GM18951 (cell line): ENCODE measurements at regions not wholly inside any gene's neighbourhood (a gene's known extent, or its start where the extent isn't known, plus 50 kb on each side); places are given as distances from the start of the nearest gene placed in this dataset.

Experiments
- POLR2A ChIP-seq: IDR thresholded peaks from 4 replicates; pipeline ENCODE4 v1.6.1; 2011; ENCODE audit warnings: mild to moderate bottlenecking; ENCODE audit not compliant: insufficient read length, insufficient read depth; ENCODE audit errors: extremely low read depth
- in situ Hi-C: fragments of 300-500 bp; cut with MboI; formaldehyde crosslinking; loops from one replicate; pipeline ENCODE4 v1.12.0; 2022; ENCODE audit warnings: low sequenced_read_pairs, mixed read lengths, inconsistent platforms; ENCODE audit not compliant: unreplicated experiment

GRCh38 chr1:234882898-234883297 lies 245.7 kb downstream of the TOMM20 start:
- in situ Hi-C loops, result no loop called here
- TF ChIP-seq POLR2A, result no peak

DNA sequence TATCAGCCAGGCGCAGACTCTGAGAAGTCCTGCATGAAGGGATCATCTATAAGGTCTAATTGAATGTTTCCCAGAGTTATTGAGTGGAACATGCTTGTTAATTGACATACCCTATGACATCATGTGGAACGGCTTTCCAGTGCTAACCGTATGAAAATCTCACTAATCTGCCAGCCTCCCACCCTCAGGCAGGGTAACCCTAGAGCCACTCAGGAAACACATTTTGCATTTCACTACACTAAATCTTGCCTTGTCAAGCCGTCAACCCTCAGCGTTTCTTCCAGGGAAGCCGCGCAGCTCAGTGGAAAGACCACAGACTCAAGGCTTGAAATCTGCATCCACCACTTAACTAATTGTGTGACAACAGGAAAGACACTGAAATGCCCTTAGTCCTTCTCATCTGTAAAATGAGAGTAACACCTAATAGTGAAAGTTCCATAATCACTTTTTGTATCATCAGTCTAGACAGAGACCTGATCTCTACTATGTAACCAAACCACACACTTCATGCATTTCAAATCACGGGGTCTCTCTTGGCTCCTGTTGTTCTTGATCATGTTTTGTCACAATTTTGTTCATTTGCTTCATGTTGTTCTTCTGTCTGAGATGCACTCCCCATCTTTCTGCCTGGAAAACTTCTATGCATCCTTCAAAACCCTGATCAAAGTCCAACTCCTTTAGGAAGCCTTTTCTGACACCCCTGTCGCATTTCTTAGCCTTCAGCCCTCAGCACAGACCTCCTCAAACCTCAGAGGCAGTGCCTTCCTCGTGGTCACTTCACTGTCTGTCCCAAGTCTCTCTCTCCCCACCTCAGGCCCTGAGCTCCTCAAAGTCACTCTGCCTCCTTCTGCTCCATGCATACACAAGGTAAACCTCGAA lies 246.5 kb downstream of the TOMM20 start:
- no peak for TF ChIP-seq POLR2A
- in situ Hi-C loops, result no loop called here

DNA sequence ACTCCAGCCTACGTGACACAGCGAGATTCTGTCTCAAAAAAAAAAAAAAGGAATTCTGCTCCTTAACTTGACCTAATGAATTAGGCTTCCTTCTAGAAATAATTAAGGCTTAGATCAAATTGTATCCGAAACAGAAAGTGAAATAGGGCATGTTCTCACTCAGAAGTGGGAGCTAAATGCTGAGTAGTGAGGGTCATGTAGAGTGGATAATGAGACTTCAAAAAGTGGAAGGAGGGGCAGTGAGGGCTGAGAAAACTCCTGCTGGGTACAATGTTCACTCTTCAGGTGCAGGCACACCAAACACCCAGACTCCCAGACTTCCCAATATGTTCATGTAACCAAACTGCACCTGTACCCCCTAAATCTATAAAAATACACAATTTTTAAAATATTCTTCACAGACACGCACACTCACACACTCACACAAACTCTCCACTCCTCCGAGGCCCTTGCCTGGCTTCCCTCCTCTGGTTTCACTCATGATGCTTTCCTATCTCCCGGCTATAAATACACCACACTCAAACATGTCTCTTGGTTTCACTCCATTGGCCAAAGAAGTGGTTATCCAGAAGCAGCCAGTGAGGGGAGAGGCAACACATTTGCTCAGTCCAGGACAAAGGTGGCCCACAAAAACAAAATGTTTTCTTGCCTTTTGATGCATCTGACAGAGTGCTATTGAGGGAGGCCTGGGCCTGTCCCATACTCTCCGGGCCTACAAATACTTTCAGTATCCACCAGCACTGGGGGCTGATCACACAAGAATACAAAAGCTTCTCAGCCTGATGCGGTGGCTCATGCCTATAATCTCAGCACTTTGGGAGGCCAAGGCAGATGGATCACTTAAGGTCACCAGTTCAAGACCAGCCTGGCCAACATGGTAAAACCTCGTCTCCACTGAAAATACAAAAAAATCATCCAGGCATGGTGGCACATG lies 249.2 kb downstream of the TOMM20 start:
- in situ Hi-C loops, result no loop called here
- TF ChIP-seq POLR2A, result no peak

DNA sequence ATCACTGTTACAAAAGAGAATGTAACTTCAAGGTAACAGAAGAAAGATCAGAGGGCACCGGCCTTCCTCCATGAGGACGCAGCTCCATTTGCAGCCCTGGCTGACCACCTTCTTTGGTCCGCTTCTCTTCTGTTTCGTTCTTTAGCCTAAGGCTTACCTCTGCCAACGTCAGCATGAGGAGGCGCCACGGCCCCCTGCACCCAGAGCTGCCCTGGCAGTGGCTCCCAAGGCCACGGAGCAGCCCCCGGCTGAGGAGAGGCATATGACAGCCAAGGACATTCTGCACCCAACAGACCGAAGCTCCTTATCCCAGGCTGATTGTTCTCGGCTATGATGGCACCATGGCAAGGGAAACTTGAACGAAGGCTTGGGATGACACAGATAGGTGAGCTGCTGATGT lies 250.3 kb downstream of the TOMM20 start:
- TF ChIP-seq POLR2A, result no peak
- in situ Hi-C loops, result no loop called here

- TF ChIP-seq POLR2A, result no peak
- in situ Hi-C loops, result no loop called here
Measured at GRCh38 chr1:234877761-234878160, 250.9 kb downstream of the TOMM20 start.

DNA sequence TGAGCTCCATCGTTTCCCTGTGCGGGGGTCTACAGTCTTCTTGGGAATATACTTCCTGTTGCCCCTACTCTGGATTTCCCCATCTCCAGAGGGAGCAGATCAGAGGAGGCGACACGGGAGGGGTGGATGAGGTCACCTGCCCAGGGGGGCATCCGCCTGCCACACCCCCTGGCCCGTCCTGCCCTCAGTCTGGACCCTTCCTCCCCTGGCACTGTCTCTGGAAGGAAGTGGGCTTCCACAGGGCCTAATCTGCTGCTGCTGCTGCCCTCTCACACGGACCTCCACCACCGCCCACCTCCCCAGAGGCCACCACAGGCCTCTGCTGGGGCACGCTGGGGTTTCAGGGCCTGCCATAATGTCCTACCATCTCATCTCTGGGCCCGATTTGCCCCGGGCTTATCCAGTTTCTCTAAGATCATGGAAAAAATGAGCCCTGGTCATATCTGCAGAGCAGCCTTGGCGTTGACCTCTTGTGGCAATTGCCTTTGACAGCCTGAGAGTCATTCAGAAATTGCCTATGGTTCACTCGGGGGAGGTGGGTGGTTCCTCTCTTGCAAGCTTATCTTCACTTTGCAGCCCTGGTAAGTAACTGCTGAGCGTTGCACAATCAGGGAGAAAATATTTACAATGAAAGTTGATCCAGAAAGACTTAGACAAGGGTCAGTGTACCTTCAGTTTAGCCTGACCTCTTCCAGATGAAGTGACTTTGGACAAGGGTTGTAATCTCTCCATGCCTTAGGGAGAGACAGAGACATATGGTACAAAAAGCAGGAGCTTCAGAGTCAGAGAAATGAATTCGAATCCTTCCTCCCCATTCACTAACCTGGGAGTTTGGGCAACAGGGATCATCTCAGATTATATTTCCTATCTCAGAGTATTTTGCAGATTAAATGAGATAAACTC lies 252.4 kb downstream of the TOMM20 start:
- in situ Hi-C loops, result no loop called here
- TF ChIP-seq POLR2A, result no peak

DNA sequence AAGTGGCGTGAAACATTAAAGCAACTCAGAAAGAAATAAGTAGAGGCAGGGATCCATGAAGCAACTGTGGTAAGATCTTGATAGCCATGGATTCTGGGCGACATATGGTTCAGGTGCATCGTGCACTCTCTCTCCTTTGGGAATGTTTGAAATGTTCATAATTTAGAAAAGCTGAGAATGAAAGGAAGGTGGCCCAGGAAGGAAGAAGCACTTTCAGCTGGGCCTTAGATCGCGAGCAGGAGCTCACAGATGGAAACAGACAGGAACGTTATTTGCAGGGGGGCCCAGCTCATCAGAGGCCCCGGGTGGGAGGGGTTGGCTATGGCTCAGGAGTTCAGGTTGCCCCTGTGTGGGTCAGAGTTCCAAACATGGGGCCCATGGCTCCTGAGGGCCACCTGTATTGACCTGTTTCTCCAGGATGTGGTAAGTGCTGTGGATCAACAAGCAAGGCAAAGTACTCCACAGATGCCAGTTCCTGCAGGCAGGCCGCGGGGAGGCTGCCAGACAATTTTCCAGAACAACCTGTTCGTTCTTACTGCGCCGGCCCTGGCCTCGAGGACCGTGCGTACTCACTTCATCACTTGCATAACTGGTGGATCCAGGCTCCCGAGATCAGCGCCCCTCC lies 253.2 kb downstream of the TOMM20 start:
- TF ChIP-seq POLR2A, result no peak
- in situ Hi-C loops, result no loop called here

DNA sequence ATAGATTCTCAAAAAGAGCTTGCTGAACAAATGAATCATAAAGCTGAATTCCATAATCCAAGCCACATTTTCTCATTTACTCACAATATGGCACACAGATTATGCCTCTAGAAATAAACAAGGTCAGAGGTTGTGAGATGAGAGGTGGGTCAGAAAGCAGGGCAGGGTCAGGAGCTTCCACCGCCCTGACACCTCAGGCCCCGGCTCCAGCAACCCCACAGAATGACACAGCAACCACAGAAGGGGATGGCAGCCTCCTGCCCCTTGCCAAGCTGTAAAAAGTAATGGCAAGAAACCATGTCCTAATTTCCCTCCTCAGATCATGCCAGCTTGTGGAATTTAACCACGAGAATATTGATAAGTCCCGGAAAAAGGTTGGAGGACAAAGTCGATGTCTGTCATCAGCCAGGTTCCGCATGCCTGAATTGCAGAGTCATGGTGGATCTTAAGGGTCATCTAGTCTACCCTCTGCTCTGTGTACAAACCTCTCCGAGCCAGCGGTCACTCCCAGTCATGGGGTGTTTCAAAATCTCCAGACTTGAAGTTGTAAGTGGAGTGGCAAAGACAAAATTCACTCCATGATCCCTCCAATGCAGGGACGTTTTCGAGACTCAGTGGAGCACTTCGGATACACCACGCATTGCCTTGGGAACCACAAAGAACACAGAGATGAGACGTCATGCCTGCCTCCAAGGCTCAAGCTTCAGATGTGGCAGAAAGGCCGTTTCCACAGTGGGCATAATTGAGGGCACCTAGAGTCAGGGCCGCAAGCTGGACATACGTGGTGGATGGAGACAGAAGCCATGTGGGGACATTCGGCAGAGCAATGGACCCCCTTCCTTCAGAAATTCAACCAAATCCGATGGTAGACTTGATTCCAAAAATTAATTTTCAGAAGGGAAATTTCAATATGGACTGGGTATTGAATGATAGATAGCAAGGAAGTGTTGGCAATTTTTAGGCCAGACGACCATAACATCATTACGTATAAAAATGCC lies 254.0 kb downstream of the TOMM20 start:
- TF ChIP-seq POLR2A, result no peak
- in situ Hi-C loops, result no loop called here

DNA sequence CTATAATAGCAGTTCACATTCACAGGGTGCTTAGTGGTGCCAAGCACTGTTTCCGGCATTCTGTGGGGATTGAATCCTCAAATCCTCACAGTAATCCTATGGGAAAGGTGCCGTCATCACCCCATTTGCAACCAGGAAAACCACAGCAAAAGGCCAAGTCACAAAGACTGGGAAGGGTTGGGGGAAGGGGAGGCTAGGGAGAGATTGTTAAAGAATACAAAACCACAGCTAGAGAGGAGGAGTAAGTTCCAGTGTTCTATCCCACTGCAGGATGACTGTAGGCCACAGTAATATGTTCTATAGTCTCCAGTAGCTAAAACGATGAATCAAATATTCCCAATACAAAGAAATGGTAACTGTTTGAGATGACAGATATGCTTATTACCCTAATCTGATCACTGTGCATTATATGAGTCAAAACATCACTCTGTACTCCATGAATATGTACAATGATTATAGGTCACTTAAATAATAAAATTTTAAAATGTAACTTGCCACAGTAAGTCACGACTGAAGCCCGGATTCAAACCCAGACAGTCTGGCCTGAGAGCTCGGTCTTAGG lies 256.8 kb downstream of the TOMM20 start:
- TF ChIP-seq POLR2A, result no peak
- in situ Hi-C loops, result no loop called here

DNA sequence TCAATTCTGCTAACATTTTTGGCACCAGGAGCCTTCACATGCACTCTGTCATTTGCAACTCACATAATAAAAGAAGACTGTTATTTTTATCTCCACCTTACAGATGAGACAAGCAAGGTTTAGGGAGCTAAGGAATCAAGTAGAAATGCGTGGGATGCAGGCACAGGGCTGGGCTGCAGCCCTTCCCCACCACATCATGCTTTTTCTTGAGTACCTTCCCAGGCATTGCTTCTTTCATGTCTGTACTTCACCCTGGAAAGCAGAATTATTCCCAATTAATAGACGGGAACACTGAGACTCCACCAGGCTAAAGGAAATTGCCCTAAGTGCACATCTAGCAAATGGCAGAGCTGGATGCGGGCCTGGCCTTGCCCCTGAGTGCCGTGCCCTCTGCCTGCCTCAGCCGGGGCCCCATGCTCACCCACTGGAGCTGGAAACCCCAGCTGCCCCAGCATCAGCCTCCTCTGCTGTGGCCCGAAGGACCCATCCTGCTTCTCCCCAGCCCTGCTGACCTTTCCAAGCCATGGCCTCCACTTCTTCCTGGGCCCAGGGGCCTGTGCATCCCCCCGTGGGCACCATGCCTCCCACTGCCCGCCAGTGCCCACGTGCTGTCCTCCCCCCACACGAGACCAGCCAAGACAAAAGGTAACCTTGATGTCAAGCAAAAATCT lies 257.5 kb downstream of the TOMM20 start:
- in situ Hi-C loops, result no loop called here
- no peak for TF ChIP-seq POLR2A
